HT-29 (cell line): ENCODE measurements at regions not wholly inside any gene's neighbourhood (a gene's known extent, or its start where the extent isn't known, plus 50 kb on each side); places are given as distances from the start of the nearest gene placed in this dataset.

Experiments used
- DNase-seq: peaks from one replicate; pipeline ENCODE4 v3.0.0-alpha.2; 2015; ENCODE audit warnings: low spot score

- no peak for DNase-seq
These were observed 67.6 kb upstream of the SOX1 start for GRCh38 chr13:111999352-111999751.

- DNase-seq: no peak
These were observed 66.1 kb upstream of the SOX1 start for GRCh38 chr13:112000888-112001287.

- no peak for DNase-seq
These were observed 65.4 kb upstream of the SOX1 start for GRCh38 chr13:112001571-112001970.

- no peak for DNase-seq
These were observed 63.6 kb upstream of the SOX1 start for GRCh38 chr13:112003396-112003795.

GRCh38 chr13:112003941-112004340, 63.0 kb upstream of the SOX1 start:
- DNase-seq: no peak

- no peak for DNase-seq
These were observed 61.0 kb upstream of the SOX1 start for GRCh38 chr13:112005925-112006324.

GRCh38 chr13:112007191-112007590, 59.8 kb upstream of the SOX1 start:
- no peak for DNase-seq

- DNase-seq: no peak
These were observed 56.2 kb upstream of the SOX1 start for GRCh38 chr13:112010714-112011113.

DNA sequence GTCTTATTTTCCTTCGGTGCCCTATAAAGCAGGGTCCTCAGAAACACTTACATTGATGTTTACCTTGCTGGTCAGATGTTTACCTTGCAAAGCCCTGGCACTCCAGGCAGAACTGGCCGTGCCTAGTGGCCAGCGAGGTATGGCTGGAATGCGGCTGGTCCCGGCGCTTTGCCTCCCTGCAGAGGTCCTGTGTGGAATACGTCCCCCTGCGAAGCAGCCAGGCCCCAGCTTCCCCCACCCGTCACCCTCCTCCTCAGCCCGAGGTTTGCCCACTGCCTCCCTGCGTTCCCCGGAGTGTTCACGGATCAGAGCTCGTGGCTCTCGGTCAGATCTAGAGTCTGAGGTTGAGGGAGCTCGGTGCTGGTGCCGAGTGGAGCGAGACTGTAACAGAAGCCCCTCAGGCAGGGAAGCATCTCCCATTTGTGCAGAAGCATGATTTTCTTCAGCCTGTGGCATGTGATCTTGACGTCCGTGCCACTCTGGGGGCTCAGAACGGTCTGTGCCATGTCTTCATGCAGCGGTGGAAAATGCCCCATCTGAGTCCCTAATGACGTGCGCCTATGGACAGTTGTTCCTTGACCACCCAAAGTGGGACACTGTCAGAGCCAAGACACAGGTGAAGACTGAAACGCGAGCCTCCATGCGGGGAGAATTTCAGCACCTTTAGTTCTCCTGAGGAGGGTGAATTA, 54.8 kb upstream of the SOX1 start:
- DNase-seq: peak; percentile 7

- DNase-seq: no peak
These were observed 54.3 kb upstream of the SOX1 start for GRCh38 chr13:112012705-112013085.

DNA sequence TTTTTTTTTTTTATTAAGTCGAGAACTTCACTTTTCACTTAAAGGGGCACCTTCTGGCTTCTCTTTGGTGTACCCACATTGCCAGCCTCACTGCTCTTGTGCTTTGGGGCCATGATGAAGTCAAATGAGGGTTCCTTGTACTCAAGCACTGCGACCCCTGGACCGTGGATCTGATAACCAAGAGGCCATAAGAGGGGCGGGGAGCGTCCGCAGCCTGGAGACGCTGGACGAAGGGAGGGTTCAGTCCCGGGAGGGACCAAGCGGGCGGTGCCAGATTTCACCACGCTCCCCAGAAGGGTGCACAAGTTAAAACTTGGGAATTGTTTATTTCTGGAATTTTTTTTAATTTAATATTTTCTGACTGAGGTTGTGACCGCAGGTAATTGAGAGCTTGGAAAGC, 53.3 kb upstream of the SOX1 start:
- no peak for DNase-seq

GRCh38 chr13:112014857-112015256, 52.1 kb upstream of the SOX1 start:
- no peak for DNase-seq
